ENCODE measurements at regions not wholly inside any gene's neighbourhood (a gene's known extent, or its start where the extent isn't known, plus 50 kb on each side); places are given as distances from the start of the nearest gene placed in this dataset.

DNA sequence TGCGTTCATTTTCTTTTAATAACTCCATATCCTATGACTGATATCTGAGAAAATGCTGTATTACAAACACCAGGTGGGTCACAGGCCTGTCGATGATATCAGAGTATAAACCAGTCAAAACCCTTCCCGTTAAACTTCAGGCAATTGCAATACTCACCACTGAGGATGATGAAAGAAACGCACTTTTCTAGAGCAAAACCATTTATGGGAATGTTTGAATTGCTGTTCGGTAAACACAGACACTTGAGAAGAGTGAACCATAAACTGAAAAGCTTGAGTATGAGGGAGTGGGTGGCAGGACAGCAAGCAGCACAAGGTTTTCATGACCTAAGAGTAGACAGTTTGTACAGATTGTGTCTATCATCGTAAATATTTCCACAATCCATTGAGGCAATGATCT is 139.8 kb upstream of the CEP126 start:
- Histone ChIP-seq H3K36me3 (ENCODE audit: low read depth) (no peaks in the 10 kb centered on the region), H3K9me3 (ENCODE audit: severe bottlenecking) (no peaks in the 10 kb centered on the region), H3K27me3 (ENCODE audit: insufficient read depth, poor library complexity, severe bottlenecking) (no peaks in the 10 kb centered on the region), H3K4me3 (ENCODE audit: severe bottlenecking) (no peak overlapping the region), H3K4me1 (ENCODE audit: insufficient read depth, poor library complexity, severe bottlenecking) (no peaks in the 10 kb centered on the region), H3K27ac (ENCODE audit: poor library complexity, severe bottlenecking) (no peak overlapping the region)
- TF ChIP-seq, protein P1, sequence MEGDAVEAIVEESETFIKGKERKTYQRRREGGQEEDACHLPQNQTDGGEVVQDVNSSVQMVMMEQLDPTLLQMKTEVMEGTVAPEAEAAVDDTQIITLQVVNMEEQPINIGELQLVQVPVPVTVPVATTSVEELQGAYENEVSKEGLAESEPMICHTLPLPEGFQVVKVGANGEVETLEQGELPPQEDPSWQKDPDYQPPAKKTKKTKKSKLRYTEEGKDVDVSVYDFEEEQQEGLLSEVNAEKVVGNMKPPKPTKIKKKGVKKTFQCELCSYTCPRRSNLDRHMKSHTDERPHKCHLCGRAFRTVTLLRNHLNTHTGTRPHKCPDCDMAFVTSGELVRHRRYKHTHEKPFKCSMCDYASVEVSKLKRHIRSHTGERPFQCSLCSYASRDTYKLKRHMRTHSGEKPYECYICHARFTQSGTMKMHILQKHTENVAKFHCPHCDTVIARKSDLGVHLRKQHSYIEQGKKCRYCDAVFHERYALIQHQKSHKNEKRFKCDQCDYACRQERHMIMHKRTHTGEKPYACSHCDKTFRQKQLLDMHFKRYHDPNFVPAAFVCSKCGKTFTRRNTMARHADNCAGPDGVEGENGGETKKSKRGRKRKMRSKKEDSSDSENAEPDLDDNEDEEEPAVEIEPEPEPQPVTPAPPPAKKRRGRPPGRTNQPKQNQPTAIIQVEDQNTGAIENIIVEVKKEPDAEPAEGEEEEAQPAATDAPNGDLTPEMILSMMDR (IDR thresholded peaks at IDR 0.05; ENCODE audit: poor library complexity, severe bottlenecking), result no peak
- no peak for DNase-seq (ENCODE audit: low spot score)
- ATAC-seq (ENCODE audit: low read depth), result no peak

- Histone ChIP-seq H3K4me3 (ENCODE audit: severe bottlenecking) (no peak overlapping the region), H3K36me3 (ENCODE audit: low read depth) (no peaks in the 10 kb centered on the region), H3K4me1 (ENCODE audit: insufficient read depth, poor library complexity, severe bottlenecking) (no peaks in the 10 kb centered on the region), H3K27ac (ENCODE audit: poor library complexity, severe bottlenecking) (no peak overlapping the region), H3K27me3 (ENCODE audit: insufficient read depth, poor library complexity, severe bottlenecking) (no peaks in the 10 kb centered on the region), H3K9me3 (ENCODE audit: severe bottlenecking) (no peaks in the 10 kb centered on the region)
- TF ChIP-seq, protein P1 (IDR thresholded peaks at IDR 0.05; ENCODE audit: poor library complexity, severe bottlenecking), result no peak
- ATAC-seq (ENCODE audit: low read depth), result no peak
- no peak for DNase-seq (ENCODE audit: low spot score)
Observed at GRCh38 chr11:101770648-101771047, 144.2 kb upstream of the CEP126 start.

DNA sequence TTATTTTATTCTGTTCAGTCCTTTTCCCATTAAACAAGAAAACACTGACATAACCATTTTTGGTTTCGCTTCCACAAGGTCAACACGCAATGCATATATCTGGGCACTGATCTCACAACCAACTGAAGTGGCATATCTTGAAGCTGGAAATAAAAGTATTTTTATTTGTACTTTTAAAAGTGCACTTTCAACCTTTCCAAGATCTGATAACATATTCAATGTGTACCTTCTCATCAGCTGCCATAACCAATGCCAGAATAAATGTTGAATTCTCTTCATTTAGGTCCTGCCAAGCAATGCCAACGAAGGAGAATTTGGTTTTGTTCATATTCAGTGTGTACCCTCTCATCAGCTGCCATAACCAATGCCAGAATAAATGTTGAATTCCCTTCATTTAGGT is 148.9 kb upstream of the CEP126 start:
- Histone ChIP-seq H3K27me3 (ENCODE audit: insufficient read depth, poor library complexity, severe bottlenecking) (no peaks in the 10 kb centered on the region), H3K36me3 (ENCODE audit: low read depth) (no peaks in the 10 kb centered on the region), H3K27ac (ENCODE audit: poor library complexity, severe bottlenecking) (no peak overlapping the region), H3K9me3 (ENCODE audit: severe bottlenecking) (no peaks in the 10 kb centered on the region), H3K4me1 (ENCODE audit: insufficient read depth, poor library complexity, severe bottlenecking) (peaks cover 5% of the 10 kb centered on the region), H3K4me3 (ENCODE audit: severe bottlenecking) (no peak overlapping the region)
- TF ChIP-seq, protein P1 (IDR thresholded peaks at IDR 0.05; ENCODE audit: poor library complexity, severe bottlenecking), result no peak
- no peak for ATAC-seq (ENCODE audit: low read depth)
- DNase-seq (ENCODE audit: low spot score), result no peak

- Histone ChIP-seq H3K4me1 (ENCODE audit: insufficient read depth, poor library complexity, severe bottlenecking) (peaks cover 5% of the 10 kb centered on the region), H3K9me3 (ENCODE audit: severe bottlenecking) (no peaks in the 10 kb centered on the region), H3K27ac (ENCODE audit: poor library complexity, severe bottlenecking) (no peak overlapping the region), H3K36me3 (ENCODE audit: low read depth) (no peaks in the 10 kb centered on the region), H3K4me3 (ENCODE audit: severe bottlenecking) (no peak overlapping the region), H3K27me3 (ENCODE audit: insufficient read depth, poor library complexity, severe bottlenecking) (no peaks in the 10 kb centered on the region)
- no peak for DNase-seq (ENCODE audit: low spot score)
- TF ChIP-seq, protein P1 (IDR thresholded peaks at IDR 0.05; ENCODE audit: poor library complexity, severe bottlenecking), result peak; percentile 48
- ATAC-seq (ENCODE audit: low read depth), result peak; percentile 65; the same call in 2 of the 3 replicates
Observed at GRCh38 chr11:101759771-101760450, 154.9 kb upstream of the CEP126 start.

DNA sequence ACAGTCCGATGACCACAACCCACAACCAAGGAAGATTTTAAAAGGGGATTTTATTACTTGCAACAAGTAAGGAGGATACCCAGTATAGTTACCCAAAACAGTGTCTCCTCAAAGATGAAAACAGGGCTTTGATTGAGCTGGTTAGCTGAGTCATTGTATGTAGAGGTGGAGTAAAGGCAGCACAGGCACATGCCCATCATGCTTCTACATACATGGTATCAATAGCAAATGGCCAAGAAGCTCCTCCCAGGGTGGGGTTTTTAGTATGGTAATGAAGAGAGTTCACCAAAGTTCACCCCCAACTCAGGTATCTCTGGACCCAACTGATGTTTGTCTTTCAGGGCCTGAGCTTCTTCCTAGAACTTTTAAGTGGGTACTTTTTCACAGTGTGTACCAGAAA is 157.1 kb upstream of the CEP126 start:
- ATAC-seq (ENCODE audit: low read depth) (no peak), DNase-seq (ENCODE audit: low spot score) (no peak)
- Histone ChIP-seq H3K4me3 (ENCODE audit: severe bottlenecking) (no peak overlapping the region), H3K27ac (ENCODE audit: poor library complexity, severe bottlenecking) (no peak overlapping the region), H3K36me3 (ENCODE audit: low read depth) (no peaks in the 10 kb centered on the region), H3K9me3 (ENCODE audit: severe bottlenecking) (no peaks in the 10 kb centered on the region), H3K4me1 (ENCODE audit: insufficient read depth, poor library complexity, severe bottlenecking) (peaks cover 5% of the 10 kb centered on the region), H3K27me3 (ENCODE audit: insufficient read depth, poor library complexity, severe bottlenecking) (no peaks in the 10 kb centered on the region)
- TF ChIP-seq, protein P1 (IDR thresholded peaks at IDR 0.05; ENCODE audit: poor library complexity, severe bottlenecking), result no peak
